NB4 (cell line): ENCODE measurements at regions not wholly inside any gene's neighbourhood (a gene's known extent, or its start where the extent isn't known, plus 50 kb on each side); places are given as distances from the start of the nearest gene placed in this dataset.

Experiments
- MYC ChIP-seq: IDR thresholded peaks from 2 replicates; pipeline ENCODE4 v1.6.1; 2011; ENCODE audit warnings: low read depth, low read length
- TF ChIP-seq, protein P1 (sequence below): IDR thresholded peaks from one replicate; pipeline ENCODE4 v1.5.1; 2012; ENCODE audit warnings: low read depth, low read length

- TF ChIP-seq MYC: no peak
- TF ChIP-seq, protein P1, sequence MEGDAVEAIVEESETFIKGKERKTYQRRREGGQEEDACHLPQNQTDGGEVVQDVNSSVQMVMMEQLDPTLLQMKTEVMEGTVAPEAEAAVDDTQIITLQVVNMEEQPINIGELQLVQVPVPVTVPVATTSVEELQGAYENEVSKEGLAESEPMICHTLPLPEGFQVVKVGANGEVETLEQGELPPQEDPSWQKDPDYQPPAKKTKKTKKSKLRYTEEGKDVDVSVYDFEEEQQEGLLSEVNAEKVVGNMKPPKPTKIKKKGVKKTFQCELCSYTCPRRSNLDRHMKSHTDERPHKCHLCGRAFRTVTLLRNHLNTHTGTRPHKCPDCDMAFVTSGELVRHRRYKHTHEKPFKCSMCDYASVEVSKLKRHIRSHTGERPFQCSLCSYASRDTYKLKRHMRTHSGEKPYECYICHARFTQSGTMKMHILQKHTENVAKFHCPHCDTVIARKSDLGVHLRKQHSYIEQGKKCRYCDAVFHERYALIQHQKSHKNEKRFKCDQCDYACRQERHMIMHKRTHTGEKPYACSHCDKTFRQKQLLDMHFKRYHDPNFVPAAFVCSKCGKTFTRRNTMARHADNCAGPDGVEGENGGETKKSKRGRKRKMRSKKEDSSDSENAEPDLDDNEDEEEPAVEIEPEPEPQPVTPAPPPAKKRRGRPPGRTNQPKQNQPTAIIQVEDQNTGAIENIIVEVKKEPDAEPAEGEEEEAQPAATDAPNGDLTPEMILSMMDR: no peak
Measured at GRCh38 chr3:66552846-66553245, 52.0 kb upstream of the LRIG1 start.
